Activated naive CD4-positive, alpha-beta T cell (primary cell): ENCODE measurements at regions not wholly inside any gene's neighbourhood (a gene's known extent, or its start where the extent isn't known, plus 50 kb on each side); places are given as distances from the start of the nearest gene placed in this dataset.

Source experiments
- DNase-seq, 4 experiments: peaks; one replicate each; lab custom pipeline; 2025; lab: John Stamatoyannopoulos, UW

- DNase-seq, result no peak
These were observed 229.1 kb downstream of the TSHZ3 start for GRCh38 chr19:31119951-31120690.

GRCh38 chr19:31118986-31119385 is 230.2 kb downstream of the TSHZ3 start:
- DNase-seq, result no peak

- no peak for DNase-seq
These were observed 230.8 kb downstream of the TSHZ3 start for GRCh38 chr19:31118287-31118955.

- DNase-seq, result no peak
These were observed 234.7 kb downstream of the TSHZ3 start for GRCh38 chr19:31114585-31114984.

GRCh38 chr19:31113293-31113692 is 235.9 kb downstream of the TSHZ3 start:
- no peak for DNase-seq

- DNase-seq, result no peak
These were observed 237.1 kb downstream of the TSHZ3 start for GRCh38 chr19:31112158-31112557.

- DNase-seq, result no peak
These were observed 237.5 kb downstream of the TSHZ3 start for GRCh38 chr19:31111741-31112140.

GRCh38 chr19:31110336-31110735 is 238.9 kb downstream of the TSHZ3 start:
- no peak for DNase-seq

GRCh38 chr19:31109636-31110035 is 239.6 kb downstream of the TSHZ3 start:
- no peak for DNase-seq

GRCh38 chr19:31107096-31107495 is 242.1 kb downstream of the TSHZ3 start:
- DNase-seq, result no peak

GRCh38 chr19:31105761-31106160 is 243.5 kb downstream of the TSHZ3 start:
- DNase-seq, result no peak

GRCh38 chr19:31104451-31104850 is 244.8 kb downstream of the TSHZ3 start:
- no peak for DNase-seq

- DNase-seq, result no peak
These were observed 246.0 kb downstream of the TSHZ3 start for GRCh38 chr19:31103228-31103627.

- DNase-seq, result no peak
These were observed 246.6 kb downstream of the TSHZ3 start for GRCh38 chr19:31102674-31103073.

- no peak for DNase-seq
These were observed 248.3 kb downstream of the TSHZ3 start for GRCh38 chr19:31100981-31101380.

GRCh38 chr19:31100206-31100590 is 249.0 kb downstream of the TSHZ3 start:
- no peak for DNase-seq

GRCh38 chr19:31099515-31100205 is 249.6 kb downstream of the TSHZ3 start:
- no peak for DNase-seq

GRCh38 chr19:31098836-31099235 is 250.4 kb downstream of the TSHZ3 start:
- DNase-seq, result no peak

- DNase-seq, result no peak
These were observed 252.2 kb downstream of the TSHZ3 start for GRCh38 chr19:31096935-31097545.

- DNase-seq, result no peak
These were observed 253.0 kb downstream of the TSHZ3 start for GRCh38 chr19:31096062-31096830.

- DNase-seq, result no peak
These were observed 254.0 kb downstream of the TSHZ3 start for GRCh38 chr19:31095100-31095804.
